ENCODE measurements at regions not wholly inside any gene's neighbourhood (a gene's known extent, or its start where the extent isn't known, plus 50 kb on each side); places are given as distances from the start of the nearest gene placed in this dataset.

- H3K4me2 ChIP-seq = peak overlapping the region; percentile 48
- H3K79me2 ChIP-seq = no peaks in the 10 kb centered on the region
- H2AFZ ChIP-seq = no peak overlapping the region
- no peak overlapping the region for H3K4me3 ChIP-seq
- H3K9me3 ChIP-seq (ENCODE audit: low read depth) = no peaks in the 10 kb centered on the region
- WGBS (ENCODE audit: low lambda C conversion rate, missing lambda C conversion rate) = 26% methylated on average over 1 of the region's 1 CpG
- peaks cover 24% of the 10 kb centered on the region for H3K4me1 ChIP-seq (ENCODE audit: insufficient read depth)
- no peaks in the 10 kb centered on the region for H3K9me2 ChIP-seq (replicated peaks; ENCODE audit: insufficient read depth)
- H3K27me3 ChIP-seq = no peaks in the 10 kb centered on the region
- no peaks in the 10 kb centered on the region for H3K36me3 ChIP-seq (replicated peaks; ENCODE audit: insufficient read depth, low read depth)
- no peaks in the 10 kb centered on the region for H4K20me1 ChIP-seq (ENCODE audit: insufficient read depth, poor library complexity, severe bottlenecking)
- TF ChIP-seq CTCF (IDR thresholded peaks at IDR 0.05; ENCODE audit: poor library complexity) = no peak
- H3K27ac ChIP-seq = peak overlapping the region; percentile 56
- peak; percentile 41 for DNase-seq (ENCODE audit: low spot score)
These were observed 103.0 kb upstream of the STK17B start for GRCh38 chr2:196274387-196274809.

- H3K4me1 ChIP-seq (ENCODE audit: insufficient read depth) = peaks cover 24% of the 10 kb centered on the region
- no peaks in the 10 kb centered on the region for H3K9me3 ChIP-seq (ENCODE audit: low read depth)
- no peaks in the 10 kb centered on the region for H3K79me2 ChIP-seq
- peak; percentile 28 for DNase-seq (ENCODE audit: low spot score)
- H3K27me3 ChIP-seq = no peaks in the 10 kb centered on the region
- no peaks in the 10 kb centered on the region for H3K9me2 ChIP-seq (replicated peaks; ENCODE audit: insufficient read depth)
- H3K36me3 ChIP-seq (replicated peaks; ENCODE audit: insufficient read depth, low read depth) = no peaks in the 10 kb centered on the region
- H4K20me1 ChIP-seq (ENCODE audit: insufficient read depth, poor library complexity, severe bottlenecking) = no peaks in the 10 kb centered on the region
- TF ChIP-seq CTCF (IDR thresholded peaks at IDR 0.05; ENCODE audit: poor library complexity) = no peak
- no peak for TF ChIP-seq EZH2 (IDR thresholded peaks at IDR 0.05; ENCODE audit: borderline replicate concordance)
- TF ChIP-seq EZH2phosphoT487 (IDR thresholded peaks at IDR 0.05; ENCODE audit: low read depth, severe bottlenecking, unreplicated experiment) = no peak
- H3K27ac ChIP-seq = peak overlapping the region; percentile 65
- peak overlapping the region; percentile 56 for H3K4me2 ChIP-seq
- no peak overlapping the region for H3K4me3 ChIP-seq
- no peak overlapping the region for H2AFZ ChIP-seq
- whole genome bisulfite sequencing (ENCODE audit: low lambda C conversion rate, missing lambda C conversion rate) = 70% methylated on average over 5 of the region's 5 CpGs
These were observed 104.4 kb upstream of the STK17B start for GRCh38 chr2:196275646-196276352.

- Histone ChIP-seq H3K36me3 (replicated peaks; ENCODE audit: insufficient read depth, low read depth) (no peaks in the 10 kb centered on the region), H4K20me1 (ENCODE audit: insufficient read depth, poor library complexity, severe bottlenecking) (no peaks in the 10 kb centered on the region), H3K9me3 (ENCODE audit: low read depth) (no peaks in the 10 kb centered on the region), H3K4me1 (ENCODE audit: insufficient read depth) (peaks cover 24% of the 10 kb centered on the region), H2AFZ (no peak overlapping the region), H3K27me3 (no peaks in the 10 kb centered on the region), H3K27ac (peak overlapping the region; percentile 65), H3K4me2 (peak overlapping the region; percentile 56), H3K79me2 (no peaks in the 10 kb centered on the region), H3K4me3 (no peak overlapping the region), H3K9me2 (replicated peaks; ENCODE audit: insufficient read depth) (no peaks in the 10 kb centered on the region)
- DNase-seq (ENCODE audit: low spot score) = peak; percentile 57
- TF ChIP-seq EZH2phosphoT487 (IDR thresholded peaks at IDR 0.05; ENCODE audit: low read depth, severe bottlenecking, unreplicated experiment) (no peak), CTCF (IDR thresholded peaks at IDR 0.05; ENCODE audit: poor library complexity) (no peak), EZH2 (IDR thresholded peaks at IDR 0.05; ENCODE audit: borderline replicate concordance) (no peak)
- WGBS (ENCODE audit: low lambda C conversion rate, missing lambda C conversion rate) = 21% methylated on average over 2 of the region's 2 CpGs
These were observed 105.0 kb upstream of the STK17B start for GRCh38 chr2:196276421-196276820.

All from hepatocyte (in vitro differentiated cells).